ENCODE measurements at regions not wholly inside any gene's neighbourhood (a gene's known extent, or its start where the extent isn't known, plus 50 kb on each side); places are given as distances from the start of the nearest gene placed in this dataset.
A peak's percentile ranks its signal among the peaks of the same experiment; 100 is the strongest.

DNA sequence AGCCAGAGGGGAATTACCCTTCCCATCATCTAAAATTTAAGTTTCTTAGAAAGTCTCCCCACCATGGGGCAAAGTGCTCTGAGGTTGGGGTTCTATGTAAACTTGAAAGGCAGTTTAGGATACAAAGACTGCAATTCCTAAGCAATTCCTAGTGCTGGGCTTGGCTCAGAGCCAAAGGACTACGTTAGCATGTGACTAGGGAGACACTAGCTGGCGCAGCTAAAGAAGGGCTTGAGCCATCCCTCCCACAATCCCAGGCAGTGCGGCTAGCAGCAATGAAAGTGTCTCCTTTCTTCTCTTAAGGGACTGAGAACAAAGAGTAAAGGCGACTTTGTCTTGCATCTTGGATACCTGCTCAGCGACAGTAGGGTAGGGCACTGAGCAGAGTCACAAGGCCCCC, 306.6 kb upstream of the FKBP1C start:
- H3K4me1 ChIP-seq (ENCODE audit: control insufficient read depth in 1 of 2, insufficient read depth in 2 of 2, low read length in 2 of 2) = peaks cover 2 to 3% of the 10 kb centered on the region in 2 experiments
- no peaks in the 10 kb centered on the region for H3K79me1 ChIP-seq (ENCODE audit: low read length)
- no peaks in the 10 kb centered on the region for H3K9me3 ChIP-seq (ENCODE audit: insufficient read depth, low read depth, low read length)
- no peaks in the 10 kb centered on the region for H3K79me2 ChIP-seq (ENCODE audit: control insufficient read depth, insufficient read depth, low read length, poor library complexity)
- WGBS (ENCODE audit: extremely low coverage, insufficient coverage, insufficient read length) = no CpG with 5 or more reads among the region's 5 CpGs
- no peak overlapping the region for H2BK5ac ChIP-seq (ENCODE audit: low read depth, low read length, poor library complexity)
- no peak overlapping the region for H3K4ac ChIP-seq (ENCODE audit: low read depth, low read length)
- H3K27ac ChIP-seq (ENCODE audit: low read depth, low read length) = no peak overlapping the region
- H3K9ac ChIP-seq (ENCODE audit: low read length) = no peak overlapping the region
- no peak overlapping the region for H3K23ac ChIP-seq (ENCODE audit: low read length)
- no peaks in the 10 kb centered on the region for H3K27me3 ChIP-seq (ENCODE audit: insufficient read depth, low read length)
- H4K8ac ChIP-seq (ENCODE audit: low read depth, low read length) = no peak overlapping the region
- no peak overlapping the region for H3K4me3 ChIP-seq (ENCODE audit: low read depth, low read length)
- H4K12ac ChIP-seq (ENCODE audit: low read depth, low read length) = no peak overlapping the region
- H2AK5ac ChIP-seq (ENCODE audit: low read length) = no peak overlapping the region
- no peak for DNase-seq
- H4K91ac ChIP-seq (ENCODE audit: low read depth, low read length) = peak overlapping the region; percentile 34
- no peak overlapping the region for H2BK120ac ChIP-seq (ENCODE audit: insufficient read depth, low read length, poor library complexity)
- H3K14ac ChIP-seq (ENCODE audit: low read length) = no peak overlapping the region
- no peak overlapping the region for H2AFZ ChIP-seq (ENCODE audit: insufficient read depth, low read length, poor library complexity)
- no peak overlapping the region for H3K18ac ChIP-seq (ENCODE audit: low read length)
- H3K36me3 ChIP-seq (ENCODE audit: control insufficient read depth in 1 of 2, insufficient read depth in 2 of 2, low read length in 2 of 2) = no peaks in the 10 kb centered on the region
- no peak overlapping the region for H3K4me2 ChIP-seq (ENCODE audit: low read length)
- H2BK12ac ChIP-seq (ENCODE audit: low read length) = no peak overlapping the region

DNA sequence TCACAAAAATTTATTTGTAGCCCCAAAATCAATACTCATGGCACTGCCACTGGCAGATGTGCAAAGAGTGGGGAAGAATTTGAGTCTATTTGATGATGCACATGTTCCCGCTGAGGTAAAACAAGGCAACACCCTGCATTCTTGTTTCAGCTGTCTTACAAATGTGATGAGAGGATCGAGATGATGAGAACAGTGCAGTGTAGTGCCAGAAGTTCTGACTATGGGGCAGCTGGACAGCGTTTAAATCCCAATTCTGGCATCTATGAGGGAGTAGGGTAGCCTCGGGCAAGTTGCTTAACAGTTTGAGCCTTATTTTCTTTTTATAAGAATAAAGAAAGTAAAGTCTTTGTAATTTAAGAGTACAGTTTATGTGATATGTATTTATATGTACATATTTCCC, 296.7 kb upstream of the FKBP1C start:
- H3K18ac ChIP-seq (ENCODE audit: low read length) = no peak overlapping the region
- H3K4me2 ChIP-seq (ENCODE audit: low read length) = no peak overlapping the region
- H3K79me2 ChIP-seq (ENCODE audit: control insufficient read depth, insufficient read depth, low read length, poor library complexity) = no peaks in the 10 kb centered on the region
- no peak for DNase-seq
- H2AK5ac ChIP-seq (ENCODE audit: low read length) = no peak overlapping the region
- H3K27me3 ChIP-seq (ENCODE audit: insufficient read depth, low read length) = no peaks in the 10 kb centered on the region
- no peak overlapping the region for H3K9ac ChIP-seq (ENCODE audit: low read length)
- H4K8ac ChIP-seq (ENCODE audit: low read depth, low read length) = no peak overlapping the region
- no peaks in the 10 kb centered on the region for H3K4me1 ChIP-seq (ENCODE audit: control insufficient read depth in 1 of 2, insufficient read depth in 2 of 2, low read length in 2 of 2)
- H3K9me3 ChIP-seq (ENCODE audit: insufficient read depth, low read depth, low read length) = no peaks in the 10 kb centered on the region
- no peak overlapping the region for H3K14ac ChIP-seq (ENCODE audit: low read length)
- no peak overlapping the region for H2BK5ac ChIP-seq (ENCODE audit: low read depth, low read length, poor library complexity)
- no peak overlapping the region for H4K12ac ChIP-seq (ENCODE audit: low read depth, low read length)
- H4K91ac ChIP-seq (ENCODE audit: low read depth, low read length) = no peak overlapping the region
- no peak overlapping the region for H3K4me3 ChIP-seq (ENCODE audit: low read depth, low read length)
- H3K79me1 ChIP-seq (ENCODE audit: low read length) = no peaks in the 10 kb centered on the region
- no peak overlapping the region for H2BK120ac ChIP-seq (ENCODE audit: insufficient read depth, low read length, poor library complexity)
- no peak overlapping the region for H2AFZ ChIP-seq (ENCODE audit: insufficient read depth, low read length, poor library complexity)
- H3K23ac ChIP-seq (ENCODE audit: low read length) = peak overlapping the region; percentile 97
- H3K4ac ChIP-seq (ENCODE audit: low read depth, low read length) = no peak overlapping the region
- H3K27ac ChIP-seq (ENCODE audit: low read depth, low read length) = no peak overlapping the region
- H2BK12ac ChIP-seq (ENCODE audit: low read length) = no peak overlapping the region
- no CpG with 5 or more reads among the region's 4 CpGs for WGBS (ENCODE audit: extremely low coverage, insufficient coverage, insufficient read length)
- no peaks in the 10 kb centered on the region for H3K36me3 ChIP-seq (ENCODE audit: control insufficient read depth in 1 of 2, insufficient read depth in 2 of 2, low read length in 2 of 2)

DNA sequence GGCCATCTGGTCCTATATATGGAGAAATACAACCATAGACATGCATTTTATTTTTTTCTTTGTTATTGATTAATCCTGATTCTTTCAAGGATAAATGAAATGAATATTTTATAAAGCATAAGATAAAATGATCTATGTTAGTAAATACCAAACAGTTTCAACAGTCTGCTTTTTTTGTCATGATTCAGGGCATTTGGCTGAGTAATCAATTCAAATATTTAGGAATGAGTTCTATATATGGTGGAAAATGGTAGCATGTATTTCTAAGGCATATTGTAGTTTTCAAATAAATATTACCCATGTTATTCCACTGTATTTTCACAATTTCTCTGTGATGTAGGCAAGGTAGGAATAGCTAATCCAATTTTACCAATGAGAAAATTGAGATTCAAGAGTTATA, 287.5 kb upstream of the FKBP1C start:
- no peak overlapping the region for H2AFZ ChIP-seq (ENCODE audit: insufficient read depth, low read length, poor library complexity)
- no peak overlapping the region for H3K14ac ChIP-seq (ENCODE audit: low read length)
- H3K18ac ChIP-seq (ENCODE audit: low read length) = no peak overlapping the region
- H3K4me2 ChIP-seq (ENCODE audit: low read length) = no peak overlapping the region
- H3K4ac ChIP-seq (ENCODE audit: low read depth, low read length) = no peak overlapping the region
- H3K27ac ChIP-seq (ENCODE audit: low read depth, low read length) = no peak overlapping the region
- no peak overlapping the region for H3K4me3 ChIP-seq (ENCODE audit: low read depth, low read length)
- H3K36me3 ChIP-seq (ENCODE audit: control insufficient read depth in 1 of 2, insufficient read depth in 2 of 2, low read length in 2 of 2) = no peaks in the 10 kb centered on the region
- no peak overlapping the region for H2BK120ac ChIP-seq (ENCODE audit: insufficient read depth, low read length, poor library complexity)
- H3K79me2 ChIP-seq (ENCODE audit: control insufficient read depth, insufficient read depth, low read length, poor library complexity) = no peaks in the 10 kb centered on the region
- no peak overlapping the region for H4K12ac ChIP-seq (ENCODE audit: low read depth, low read length)
- H3K23ac ChIP-seq (ENCODE audit: low read length) = no peak overlapping the region
- H4K91ac ChIP-seq (ENCODE audit: low read depth, low read length) = no peak overlapping the region
- H2AK5ac ChIP-seq (ENCODE audit: low read length) = no peak overlapping the region
- H3K9ac ChIP-seq (ENCODE audit: low read length) = no peak overlapping the region
- DNase-seq = no peak
- no peaks in the 10 kb centered on the region for H3K4me1 ChIP-seq (ENCODE audit: control insufficient read depth in 1 of 2, insufficient read depth in 2 of 2, low read length in 2 of 2)
- H2BK5ac ChIP-seq (ENCODE audit: low read depth, low read length, poor library complexity) = no peak overlapping the region
- H3K27me3 ChIP-seq (ENCODE audit: insufficient read depth, low read length) = no peaks in the 10 kb centered on the region
- no peak overlapping the region for H4K8ac ChIP-seq (ENCODE audit: low read depth, low read length)
- no peak overlapping the region for H2BK12ac ChIP-seq (ENCODE audit: low read length)
- no peaks in the 10 kb centered on the region for H3K79me1 ChIP-seq (ENCODE audit: low read length)
- no peaks in the 10 kb centered on the region for H3K9me3 ChIP-seq (ENCODE audit: insufficient read depth, low read depth, low read length)

DNA sequence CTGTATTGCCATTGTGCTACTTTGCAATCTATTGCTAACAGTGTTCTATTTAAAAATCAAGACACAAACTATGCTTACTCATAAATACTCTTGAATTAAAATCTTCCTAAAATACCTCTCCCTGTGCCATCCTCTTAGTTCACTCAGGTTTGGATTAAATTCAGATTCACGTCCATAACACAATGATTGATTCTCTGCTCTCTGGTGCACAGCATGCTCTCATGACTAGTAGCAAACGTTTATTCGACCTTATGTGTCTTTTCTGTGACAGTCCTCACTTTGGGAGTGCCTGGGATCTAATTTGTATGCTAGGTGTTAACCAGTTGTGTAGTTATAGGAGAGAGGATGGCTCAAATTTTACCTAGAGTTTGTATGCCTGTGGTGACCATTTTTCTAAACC, 270.4 kb upstream of the FKBP1C start:
- Histone ChIP-seq H3K14ac (ENCODE audit: low read length) (no peak overlapping the region), H3K27me3 (ENCODE audit: insufficient read depth, low read length) (no peaks in the 10 kb centered on the region), H3K79me2 (ENCODE audit: control insufficient read depth, insufficient read depth, low read length, poor library complexity) (no peaks in the 10 kb centered on the region), H3K9ac (ENCODE audit: low read length) (no peak overlapping the region), H3K27ac (ENCODE audit: low read depth, low read length) (no peak overlapping the region), H3K4me1 (ENCODE audit: control insufficient read depth in 1 of 2, insufficient read depth in 2 of 2, low read length in 2 of 2) (no peaks in the 10 kb centered on the region), H2BK12ac (ENCODE audit: low read length) (no peak overlapping the region), H4K12ac (ENCODE audit: low read depth, low read length) (no peak overlapping the region), H3K18ac (ENCODE audit: low read length) (no peak overlapping the region), H3K79me1 (ENCODE audit: low read length) (no peaks in the 10 kb centered on the region), H2BK120ac (ENCODE audit: insufficient read depth, low read length, poor library complexity) (no peak overlapping the region), H3K9me3 (ENCODE audit: insufficient read depth, low read depth, low read length) (no peaks in the 10 kb centered on the region), H2AFZ (ENCODE audit: insufficient read depth, low read length, poor library complexity) (no peak overlapping the region), H3K23ac (ENCODE audit: low read length) (no peak overlapping the region), H2BK5ac (ENCODE audit: low read depth, low read length, poor library complexity) (no peak overlapping the region), H3K4ac (ENCODE audit: low read depth, low read length) (no peak overlapping the region), H3K4me2 (ENCODE audit: low read length) (no peak overlapping the region), H3K36me3 (ENCODE audit: control insufficient read depth in 1 of 2, insufficient read depth in 2 of 2, low read length in 2 of 2) (no peaks in the 10 kb centered on the region), H4K91ac (ENCODE audit: low read depth, low read length) (no peak overlapping the region), H4K8ac (ENCODE audit: low read depth, low read length) (no peak overlapping the region), H2AK5ac (ENCODE audit: low read length) (no peak overlapping the region), H3K4me3 (ENCODE audit: low read depth, low read length) (no peak overlapping the region)
- DNase-seq = no peak
- WGBS (ENCODE audit: extremely low coverage, insufficient coverage, insufficient read length) = no CpG with 5 or more reads among the region's 3 CpGs

DNA sequence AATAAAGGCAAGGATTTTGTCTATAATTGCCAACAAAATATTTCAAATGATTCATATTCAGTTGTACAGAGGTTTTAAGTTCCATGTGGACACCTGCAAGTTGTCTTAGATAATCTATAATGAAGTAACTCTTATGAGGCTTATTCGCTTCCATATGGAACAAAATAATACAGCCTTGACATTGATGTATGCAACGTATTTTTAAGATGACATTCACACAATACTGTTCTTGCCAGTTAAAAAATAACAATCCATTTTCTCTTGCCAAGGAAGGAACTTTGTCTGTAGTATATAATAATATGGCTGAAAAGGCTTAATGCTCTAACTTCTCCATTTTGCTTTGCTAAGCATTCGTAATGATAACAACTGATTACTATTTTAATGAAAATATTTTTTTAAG, 269.3 kb upstream of the FKBP1C start:
- Histone ChIP-seq H2BK120ac (ENCODE audit: insufficient read depth, low read length, poor library complexity) (no peak overlapping the region), H3K27ac (ENCODE audit: low read depth, low read length) (no peak overlapping the region), H4K91ac (ENCODE audit: low read depth, low read length) (no peak overlapping the region), H4K12ac (ENCODE audit: low read depth, low read length) (no peak overlapping the region), H3K36me3 (ENCODE audit: control insufficient read depth in 1 of 2, insufficient read depth in 2 of 2, low read length in 2 of 2) (no peaks in the 10 kb centered on the region), H3K4me1 (ENCODE audit: control insufficient read depth in 1 of 2, insufficient read depth in 2 of 2, low read length in 2 of 2) (no peaks in the 10 kb centered on the region), H3K4me2 (ENCODE audit: low read length) (no peak overlapping the region), H2BK5ac (ENCODE audit: low read depth, low read length, poor library complexity) (no peak overlapping the region), H4K8ac (ENCODE audit: low read depth, low read length) (no peak overlapping the region), H3K9ac (ENCODE audit: low read length) (no peak overlapping the region), H3K4me3 (ENCODE audit: low read depth, low read length) (no peak overlapping the region), H3K9me3 (ENCODE audit: insufficient read depth, low read depth, low read length) (no peaks in the 10 kb centered on the region), H3K79me2 (ENCODE audit: control insufficient read depth, insufficient read depth, low read length, poor library complexity) (no peaks in the 10 kb centered on the region), H3K14ac (ENCODE audit: low read length) (no peak overlapping the region), H2AK5ac (ENCODE audit: low read length) (no peak overlapping the region), H3K18ac (ENCODE audit: low read length) (no peak overlapping the region), H3K79me1 (ENCODE audit: low read length) (no peaks in the 10 kb centered on the region), H3K27me3 (ENCODE audit: insufficient read depth, low read length) (no peaks in the 10 kb centered on the region), H3K4ac (ENCODE audit: low read depth, low read length) (no peak overlapping the region), H2BK12ac (ENCODE audit: low read length) (no peak overlapping the region), H2AFZ (ENCODE audit: insufficient read depth, low read length, poor library complexity) (no peak overlapping the region), H3K23ac (ENCODE audit: low read length) (no peak overlapping the region)
- no CpG with 5 or more reads among the region's 3 CpGs for WGBS (ENCODE audit: extremely low coverage, insufficient coverage, insufficient read length)
- DNase-seq = no peak

Measured in trophoblast cell (in vitro differentiated cells and primary cell).